ENCODE measurements at regions not wholly inside any gene's neighbourhood (a gene's known extent, or its start where the extent isn't known, plus 50 kb on each side); places are given as distances from the start of the nearest gene placed in this dataset.

GRCh38 chr20:60203451-60203850, 245.2 kb downstream of the CDH26 start:
- Histone ChIP-seq H2AK5ac (ENCODE audit: low read depth, low read length) (no peak overlapping the region), H2BK5ac (ENCODE audit: low read length) (no peak overlapping the region), H3K14ac (ENCODE audit: low read length) (no peak overlapping the region), H4K91ac (ENCODE audit: low read depth, low read length, poor library complexity) (no peak overlapping the region), H3K4me2 (ENCODE audit: insufficient read depth, low read length, poor library complexity, severe bottlenecking) (no peak overlapping the region), H3K23ac (ENCODE audit: low read depth, low read length, poor library complexity) (no peak overlapping the region), H3K9ac (ENCODE audit: low read depth, low read length, poor library complexity) (no peak overlapping the region), H3K27ac (replicated peaks; ENCODE audit: low read length) (no peak overlapping the region), H4K8ac (ENCODE audit: low read depth, low read length) (no peak overlapping the region), H3K4me1 (ENCODE audit: control insufficient read depth in 2 of 2, insufficient read depth in 1 of 2, low read depth in 1 of 2, low read length in 2 of 2) (peaks cover 0 to 2% of the 10 kb centered on the region in 2 donors), H2BK15ac (ENCODE audit: low read length) (no peak overlapping the region), H3K4me3 (ENCODE audit: low read length in 2 of 2) (no peak overlapping the region), H3K4ac (ENCODE audit: low read length) (no peak overlapping the region), H3K18ac (ENCODE audit: low read length) (no peak overlapping the region), H3K36me3 (replicated peaks in 1 of 2; ENCODE audit: control insufficient read depth in 2 of 2, insufficient read depth in 2 of 2, low read length in 2 of 2) (no peaks in the 10 kb centered on the region), H3K79me1 (ENCODE audit: low read depth, low read length) (no peaks in the 10 kb centered on the region), H2BK12ac (ENCODE audit: low read length) (no peak overlapping the region), H2BK120ac (ENCODE audit: low read depth, low read length) (no peak overlapping the region), H2AFZ (ENCODE audit: low read length) (no peak overlapping the region), H3K9me3 (replicated peaks in 1 of 2; ENCODE audit: control insufficient read depth in 2 of 2, insufficient read depth in 1 of 2, low read depth in 1 of 2, low read length in 2 of 2) (no peaks in the 10 kb centered on the region), H3K27me3 (ENCODE audit: control insufficient read depth in 3 of 3, insufficient read depth in 3 of 3, low read depth in 1 of 3, low read length in 3 of 3) (no peaks in the 10 kb centered on the region)
- WGBS, 2 donors (ENCODE audit: extremely low coverage in 2 of 2, insufficient read length in 2 of 2, insufficient replicate concordance in 1 of 2): no CpG with 5 or more reads among the region's 6 CpGs
- no peak for DNase-seq (ENCODE audit: low spot score)

- no peak overlapping the region for H2AFZ ChIP-seq (ENCODE audit: low read length)
- no peak overlapping the region for H3K27ac ChIP-seq (replicated peaks; ENCODE audit: low read length)
- no peak overlapping the region for H3K4me3 ChIP-seq (ENCODE audit: low read length in 2 of 2)
- no peak overlapping the region for H3K9ac ChIP-seq (ENCODE audit: low read depth, low read length, poor library complexity)
- H3K4me2 ChIP-seq (ENCODE audit: insufficient read depth, low read length, poor library complexity, severe bottlenecking): no peak overlapping the region
- no peaks in the 10 kb centered on the region for H3K36me3 ChIP-seq (replicated peaks in 1 of 2; ENCODE audit: control insufficient read depth in 2 of 2, insufficient read depth in 2 of 2, low read length in 2 of 2)
- no peak overlapping the region for H3K4ac ChIP-seq (ENCODE audit: low read length)
- no peak overlapping the region for H4K91ac ChIP-seq (ENCODE audit: low read depth, low read length, poor library complexity)
- no peak overlapping the region for H3K14ac ChIP-seq (ENCODE audit: low read length)
- WGBS, 2 donors (ENCODE audit: extremely low coverage in 2 of 2, insufficient read length in 2 of 2, insufficient replicate concordance in 1 of 2): no CpG with 5 or more reads among the region's 4 CpGs
- no peak overlapping the region for H2BK120ac ChIP-seq (ENCODE audit: low read depth, low read length)
- no peak overlapping the region for H3K23ac ChIP-seq (ENCODE audit: low read depth, low read length, poor library complexity)
- no peaks in the 10 kb centered on the region for H3K27me3 ChIP-seq (ENCODE audit: control insufficient read depth in 3 of 3, insufficient read depth in 3 of 3, low read depth in 1 of 3, low read length in 3 of 3)
- no peak for DNase-seq (ENCODE audit: low spot score)
- peaks cover 0 to 2% of the 10 kb centered on the region in 2 donors for H3K4me1 ChIP-seq (ENCODE audit: control insufficient read depth in 2 of 2, insufficient read depth in 1 of 2, low read depth in 1 of 2, low read length in 2 of 2)
- no peak overlapping the region for H2BK12ac ChIP-seq (ENCODE audit: low read length)
- H2AK5ac ChIP-seq (ENCODE audit: low read depth, low read length): no peak overlapping the region
- no peak overlapping the region for H4K8ac ChIP-seq (ENCODE audit: low read depth, low read length)
- H3K18ac ChIP-seq (ENCODE audit: low read length): no peak overlapping the region
- H3K79me1 ChIP-seq (ENCODE audit: low read depth, low read length): no peaks in the 10 kb centered on the region
- H2BK5ac ChIP-seq (ENCODE audit: low read length): no peak overlapping the region
- H2BK15ac ChIP-seq (ENCODE audit: low read length): no peak overlapping the region
- no peaks in the 10 kb centered on the region for H3K9me3 ChIP-seq (replicated peaks in 1 of 2; ENCODE audit: control insufficient read depth in 2 of 2, insufficient read depth in 1 of 2, low read depth in 1 of 2, low read length in 2 of 2)
Measured at GRCh38 chr20:60204601-60205000, 246.4 kb downstream of the CDH26 start.

- Histone ChIP-seq H2AFZ (ENCODE audit: low read length) (no peak overlapping the region), H3K36me3 (replicated peaks in 1 of 2; ENCODE audit: control insufficient read depth in 2 of 2, insufficient read depth in 2 of 2, low read length in 2 of 2) (no peaks in the 10 kb centered on the region), H2BK12ac (ENCODE audit: low read length) (no peak overlapping the region), H3K27me3 (ENCODE audit: control insufficient read depth in 3 of 3, insufficient read depth in 3 of 3, low read depth in 1 of 3, low read length in 3 of 3) (no peaks in the 10 kb centered on the region), H2BK5ac (ENCODE audit: low read length) (no peak overlapping the region), H3K4me2 (ENCODE audit: insufficient read depth, low read length, poor library complexity, severe bottlenecking) (no peak overlapping the region), H3K79me1 (ENCODE audit: low read depth, low read length) (no peaks in the 10 kb centered on the region), H2BK15ac (ENCODE audit: low read length) (no peak overlapping the region), H4K8ac (ENCODE audit: low read depth, low read length) (no peak overlapping the region), H3K4me1 (ENCODE audit: control insufficient read depth in 2 of 2, insufficient read depth in 1 of 2, low read depth in 1 of 2, low read length in 2 of 2) (peaks cover 0 to 2% of the 10 kb centered on the region in 2 donors), H3K9ac (ENCODE audit: low read depth, low read length, poor library complexity) (no peak overlapping the region), H3K23ac (ENCODE audit: low read depth, low read length, poor library complexity) (no peak overlapping the region), H3K4ac (ENCODE audit: low read length) (no peak overlapping the region), H2AK5ac (ENCODE audit: low read depth, low read length) (no peak overlapping the region), H3K14ac (ENCODE audit: low read length) (no peak overlapping the region), H4K91ac (ENCODE audit: low read depth, low read length, poor library complexity) (no peak overlapping the region), H3K9me3 (replicated peaks in 1 of 2; ENCODE audit: control insufficient read depth in 2 of 2, insufficient read depth in 1 of 2, low read depth in 1 of 2, low read length in 2 of 2) (no peaks in the 10 kb centered on the region), H3K18ac (ENCODE audit: low read length) (no peak overlapping the region), H3K27ac (replicated peaks; ENCODE audit: low read length) (no peak overlapping the region), H2BK120ac (ENCODE audit: low read depth, low read length) (no peak overlapping the region), H3K4me3 (ENCODE audit: low read length in 2 of 2) (no peak overlapping the region)
- DNase-seq (ENCODE audit: low spot score): no peak
- WGBS, 2 donors (ENCODE audit: extremely low coverage in 2 of 2, insufficient read length in 2 of 2, insufficient replicate concordance in 1 of 2): no CpG with 5 or more reads among the region's 3 CpGs
Measured at GRCh38 chr20:60206259-60206658, 248.0 kb downstream of the CDH26 start.

- Histone ChIP-seq H3K4me3 (ENCODE audit: low read length in 2 of 2) (no peak overlapping the region), H3K79me1 (ENCODE audit: low read depth, low read length) (no peaks in the 10 kb centered on the region), H3K4me2 (ENCODE audit: insufficient read depth, low read length, poor library complexity, severe bottlenecking) (no peak overlapping the region), H3K9ac (ENCODE audit: low read depth, low read length, poor library complexity) (no peak overlapping the region), H3K23ac (ENCODE audit: low read depth, low read length, poor library complexity) (no peak overlapping the region), H3K27ac (replicated peaks; ENCODE audit: low read length) (no peak overlapping the region), H4K91ac (ENCODE audit: low read depth, low read length, poor library complexity) (no peak overlapping the region), H3K27me3 (ENCODE audit: control insufficient read depth in 3 of 3, insufficient read depth in 3 of 3, low read depth in 1 of 3, low read length in 3 of 3) (peaks cover 0 to 6% (median 0%) of the 10 kb centered on the region in 3 experiments), H3K14ac (ENCODE audit: low read length) (no peak overlapping the region), H4K8ac (ENCODE audit: low read depth, low read length) (no peak overlapping the region), H2AK5ac (ENCODE audit: low read depth, low read length) (no peak overlapping the region), H3K9me3 (replicated peaks in 1 of 2; ENCODE audit: control insufficient read depth in 2 of 2, insufficient read depth in 1 of 2, low read depth in 1 of 2, low read length in 2 of 2) (no peaks in the 10 kb centered on the region), H3K4ac (ENCODE audit: low read length) (no peak overlapping the region), H3K36me3 (replicated peaks in 1 of 2; ENCODE audit: control insufficient read depth in 2 of 2, insufficient read depth in 2 of 2, low read length in 2 of 2) (no peaks in the 10 kb centered on the region), H3K18ac (ENCODE audit: low read length) (no peak overlapping the region), H2BK12ac (ENCODE audit: low read length) (no peak overlapping the region), H2BK5ac (ENCODE audit: low read length) (no peak overlapping the region), H2BK120ac (ENCODE audit: low read depth, low read length) (no peak overlapping the region), H3K4me1 (ENCODE audit: control insufficient read depth in 2 of 2, insufficient read depth in 1 of 2, low read depth in 1 of 2, low read length in 2 of 2) (peaks cover 0 to 2% of the 10 kb centered on the region in 2 donors), H2BK15ac (ENCODE audit: low read length) (no peak overlapping the region), H2AFZ (ENCODE audit: low read length) (no peak overlapping the region)
- no peak for DNase-seq (ENCODE audit: low spot score)
- no CpG with 5 or more reads among the region's 4 CpGs for WGBS, 2 donors (ENCODE audit: extremely low coverage in 2 of 2, insufficient read length in 2 of 2, insufficient replicate concordance in 1 of 2)
Measured at GRCh38 chr20:60209048-60209447, 250.8 kb downstream of the CDH26 start.

Data from neuronal stem cell (in vitro differentiated cells).